SK-N-MC (cell line): ENCODE measurements at regions not wholly inside any gene's neighbourhood (a gene's known extent, or its start where the extent isn't known, plus 50 kb on each side); places are given as distances from the start of the nearest gene placed in this dataset.

Source experiments
- DNase-seq: peaks from one replicate; pipeline ENCODE4 v3.0.0-alpha.2; 2011; ENCODE audit warnings: low read depth, low spot score
- H3K27ac ChIP-seq: fragments of 200-600 bp; sonication (generic); 2 replicates; pipeline ENCODE4 v1.5.1; 2016; ENCODE audit warnings: mixed run types
- H3K36me3 ChIP-seq: fragments of 200-600 bp; sonication (generic); 2 replicates; pipeline ENCODE4 v1.6.1; 2017; ENCODE audit warnings: antibody characterized with exemption, low read length, mixed read lengths; ENCODE audit not compliant: insufficient read depth
- H3K4me3 ChIP-seq: fragments of 200-600 bp; sonication (generic); 2 replicates; pipeline ENCODE4 v1.5.1; 2016
- H3K9ac ChIP-seq: fragments of 200-600 bp; sonication (generic); 2 replicates; pipeline ENCODE4 v1.8.0; 2017; ENCODE audit warnings: mixed run types, mixed read lengths; ENCODE audit not compliant: insufficient read length
- H3K9me3 ChIP-seq: fragments of 200-600 bp; sonication (generic); 2 replicates; pipeline ENCODE4 v1.6.1; 2017; ENCODE audit warnings: low read depth, mild to moderate bottlenecking, antibody characterized with exemption, low read length, moderate library complexity, mixed read lengths
- EZH2 ChIP-seq: fragments of 200-600 bp; sonication (generic); IDR thresholded peaks from one replicate; pipeline ENCODE4 v1.6.1; 2017; ENCODE audit warnings: antibody characterized with exemption
- FOXP2 ChIP-seq: optimal IDR thresholded peaks from 2 replicates; pipeline ENCODE3; 2011; ENCODE audit warnings: mild to moderate bottlenecking, moderate library complexity; ENCODE audit not compliant: insufficient read depth; ENCODE audit errors: extremely low read length, control extremely low read depth
- POLR2AphosphoS5 ChIP-seq: IDR thresholded peaks from 2 replicates; pipeline ENCODE4 v1.6.1; 2012; ENCODE audit warnings: mild to moderate bottlenecking, low read depth, low read length, borderline replicate concordance

DNA sequence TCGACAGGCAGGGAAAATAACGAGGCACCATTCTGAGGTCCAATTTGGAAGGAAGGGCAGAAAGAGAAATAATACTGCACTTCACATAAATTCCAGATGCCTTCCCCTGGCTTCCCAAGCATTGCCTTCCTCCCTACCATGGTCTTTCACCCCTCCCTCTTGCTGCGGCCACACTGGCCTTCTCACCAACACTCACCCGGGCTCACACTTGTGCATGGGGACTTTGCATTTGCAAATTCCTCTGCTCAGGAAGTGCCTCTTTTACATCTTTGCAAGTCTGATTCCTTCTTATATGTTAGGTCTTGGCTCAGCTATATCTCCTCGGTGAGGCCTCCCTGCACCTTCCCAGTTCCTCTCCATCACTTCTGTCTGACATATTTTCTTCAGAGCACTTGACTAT is 199.4 kb downstream of the CHIC2 start:
- no peak for DNase-seq
- Histone ChIP-seq H3K27ac (no peak overlapping the region), H3K9ac (no peak overlapping the region), H3K9me3 (no peaks in the 10 kb centered on the region), H3K36me3 (no peaks in the 10 kb centered on the region), H3K4me3 (no peak overlapping the region)
- TF ChIP-seq FOXP2 (no peak), POLR2AphosphoS5 (no peak), EZH2 (no peak)

DNA sequence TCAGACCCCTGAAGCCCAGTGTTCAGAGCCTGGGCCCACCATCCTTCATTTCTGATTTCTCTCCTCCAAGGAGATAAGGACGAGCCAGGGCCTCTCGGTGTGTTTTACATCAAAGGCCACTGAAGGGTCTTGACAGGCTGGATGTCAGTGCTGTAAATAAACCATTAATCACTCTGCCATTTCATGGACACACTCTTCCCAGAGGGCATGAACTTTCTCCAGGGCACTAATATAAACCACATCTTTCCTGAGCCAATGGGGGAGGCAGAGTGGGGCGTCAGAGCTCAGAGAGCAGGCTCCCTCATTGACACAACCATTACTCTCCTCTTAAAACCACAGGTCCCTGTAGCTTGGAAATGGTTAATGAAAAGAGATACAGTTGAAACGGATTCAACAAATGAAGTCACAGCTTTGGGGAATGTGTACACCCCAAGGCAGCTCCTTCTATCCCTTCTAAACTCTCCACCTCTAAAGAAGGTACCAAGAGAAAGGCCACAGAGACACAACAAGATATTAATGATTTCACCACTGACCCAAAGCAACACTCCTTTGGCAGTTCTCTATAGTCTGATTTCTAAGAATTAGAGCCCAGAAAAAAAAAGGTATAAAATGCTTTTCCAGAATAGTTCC is 200.6 kb downstream of the CHIC2 start:
- DNase-seq: no peak

DNA sequence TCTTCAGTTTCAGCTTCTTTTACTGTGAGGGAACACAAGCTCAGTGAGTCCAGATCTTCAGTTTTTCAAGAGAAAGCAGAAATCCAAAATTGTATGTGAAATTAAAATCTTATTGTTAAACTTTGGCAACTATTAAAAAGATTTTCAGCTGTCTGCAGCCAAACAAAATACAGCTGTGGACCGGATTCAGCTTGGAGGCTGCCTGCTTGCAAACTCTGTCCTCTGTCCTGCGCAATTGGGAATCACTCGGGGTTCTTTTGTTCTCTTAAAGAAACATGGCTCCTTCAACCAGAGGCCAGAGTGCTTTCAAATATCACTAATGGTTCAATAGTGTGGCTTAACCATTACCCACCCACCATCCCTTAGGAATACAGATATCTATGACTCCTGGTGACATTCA is 201.2 kb downstream of the CHIC2 start:
- Histone ChIP-seq H3K4me3 (no peak overlapping the region), H3K9me3 (no peaks in the 10 kb centered on the region), H3K27ac (no peak overlapping the region), H3K36me3 (no peaks in the 10 kb centered on the region), H3K9ac (no peak overlapping the region)
- no peak for TF ChIP-seq EZH2
- no peak for TF ChIP-seq POLR2AphosphoS5
- TF ChIP-seq FOXP2: no peak
- DNase-seq: no peak

More for the DNA sequence above, 200.6 kb downstream of the CHIC2 start:
- H3K36me3 ChIP-seq: no peaks in the 10 kb centered on the region
- no peaks in the 10 kb centered on the region for H3K9me3 ChIP-seq
- no peak overlapping the region for H3K4me3 ChIP-seq
- TF ChIP-seq POLR2AphosphoS5: no peak
- TF ChIP-seq EZH2: no peak
- TF ChIP-seq FOXP2: no peak
- H3K27ac ChIP-seq: no peak overlapping the region
- H3K9ac ChIP-seq: no peak overlapping the region

DNA sequence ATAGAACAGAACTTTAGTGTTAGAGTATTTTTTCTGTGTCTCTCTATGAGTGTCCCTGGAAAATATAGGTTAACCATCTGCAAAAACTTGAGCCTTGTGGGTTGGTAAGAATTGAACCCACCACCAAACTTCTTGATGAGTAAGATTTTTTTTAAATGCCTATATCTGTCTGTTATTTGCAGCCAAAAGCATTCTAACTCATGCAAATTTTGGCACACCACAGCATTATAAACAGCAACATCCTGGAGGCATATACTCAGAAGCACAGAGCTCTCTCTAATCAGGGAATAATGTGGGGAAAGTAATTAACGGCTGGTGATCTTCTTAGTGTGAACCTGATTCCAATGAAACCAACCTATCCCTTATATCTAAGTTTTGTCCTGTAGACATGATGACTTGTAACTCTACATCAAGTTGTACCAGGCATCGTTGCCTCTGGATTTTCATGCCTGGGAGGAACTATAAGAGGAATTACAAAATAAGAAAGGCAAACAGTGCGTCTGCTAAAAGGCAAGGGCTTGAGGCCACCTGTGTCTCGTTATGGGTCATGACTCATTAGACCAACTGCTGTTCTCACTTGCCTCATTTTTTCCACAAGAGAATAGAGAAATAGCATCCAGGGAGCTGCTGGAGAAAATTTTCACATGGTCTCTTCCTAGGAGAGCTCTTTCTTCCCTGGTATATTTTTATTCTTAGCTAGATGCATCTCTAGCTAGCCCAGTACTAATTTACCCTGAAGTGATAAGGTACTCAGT is 202.4 kb downstream of the CHIC2 start:
- no peak overlapping the region for H3K4me3 ChIP-seq
- no peaks in the 10 kb centered on the region for H3K9me3 ChIP-seq
- no peak for DNase-seq
- no peak overlapping the region for H3K27ac ChIP-seq
- no peak overlapping the region for H3K9ac ChIP-seq
- H3K36me3 ChIP-seq: no peaks in the 10 kb centered on the region
- TF ChIP-seq POLR2AphosphoS5 (no peak), FOXP2 (no peak), EZH2 (no peak)

DNA sequence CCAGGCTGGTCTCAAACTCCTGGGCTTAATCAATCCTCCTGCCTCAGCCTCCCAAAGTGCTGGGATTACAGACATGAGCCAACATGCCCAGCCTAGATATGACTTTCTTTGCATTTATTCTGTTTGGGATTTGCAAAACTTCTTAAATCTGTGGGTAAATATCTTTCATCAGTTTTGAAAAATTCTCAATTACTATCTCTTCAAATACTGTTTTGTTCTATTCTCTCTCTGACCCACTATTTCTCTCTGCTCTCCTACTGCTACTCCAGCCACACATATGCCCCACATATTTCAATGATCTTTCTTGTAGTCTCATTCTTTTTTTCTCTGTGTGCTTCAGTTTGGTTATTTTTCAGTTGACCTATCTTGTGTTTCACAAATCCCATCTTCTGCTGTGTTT is 205.1 kb downstream of the CHIC2 start:
- TF ChIP-seq POLR2AphosphoS5 (no peak), FOXP2 (no peak), EZH2 (no peak)
- Histone ChIP-seq H3K27ac (no peak overlapping the region), H3K9ac (no peak overlapping the region), H3K36me3 (no peaks in the 10 kb centered on the region), H3K9me3 (no peaks in the 10 kb centered on the region), H3K4me3 (no peak overlapping the region)
- no peak for DNase-seq

DNA sequence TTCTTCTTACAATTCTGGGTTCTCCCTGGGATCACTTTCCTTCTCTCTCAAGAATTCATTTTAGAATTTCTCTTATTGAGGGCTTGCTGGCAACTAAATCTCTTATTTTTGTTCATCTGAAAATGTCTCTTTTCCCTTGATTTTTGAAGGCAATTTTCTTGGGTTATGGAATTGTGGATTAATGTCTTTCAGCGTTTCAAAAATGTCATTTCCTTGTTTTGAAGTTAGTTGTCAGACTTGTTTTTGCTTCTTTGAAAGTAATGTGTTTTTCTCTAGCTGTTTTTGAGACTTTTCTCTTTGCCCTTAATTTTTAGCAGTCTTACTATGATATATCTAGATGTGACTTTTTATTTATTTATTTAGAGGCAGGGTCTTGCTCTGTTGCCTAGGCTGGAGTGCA is 205.7 kb downstream of the CHIC2 start:
- Histone ChIP-seq H3K27ac (no peak overlapping the region), H3K9ac (no peak overlapping the region), H3K9me3 (no peaks in the 10 kb centered on the region), H3K36me3 (no peaks in the 10 kb centered on the region), H3K4me3 (no peak overlapping the region)
- DNase-seq: no peak
- no peak for TF ChIP-seq POLR2AphosphoS5
- no peak for TF ChIP-seq EZH2
- TF ChIP-seq FOXP2: no peak

DNA sequence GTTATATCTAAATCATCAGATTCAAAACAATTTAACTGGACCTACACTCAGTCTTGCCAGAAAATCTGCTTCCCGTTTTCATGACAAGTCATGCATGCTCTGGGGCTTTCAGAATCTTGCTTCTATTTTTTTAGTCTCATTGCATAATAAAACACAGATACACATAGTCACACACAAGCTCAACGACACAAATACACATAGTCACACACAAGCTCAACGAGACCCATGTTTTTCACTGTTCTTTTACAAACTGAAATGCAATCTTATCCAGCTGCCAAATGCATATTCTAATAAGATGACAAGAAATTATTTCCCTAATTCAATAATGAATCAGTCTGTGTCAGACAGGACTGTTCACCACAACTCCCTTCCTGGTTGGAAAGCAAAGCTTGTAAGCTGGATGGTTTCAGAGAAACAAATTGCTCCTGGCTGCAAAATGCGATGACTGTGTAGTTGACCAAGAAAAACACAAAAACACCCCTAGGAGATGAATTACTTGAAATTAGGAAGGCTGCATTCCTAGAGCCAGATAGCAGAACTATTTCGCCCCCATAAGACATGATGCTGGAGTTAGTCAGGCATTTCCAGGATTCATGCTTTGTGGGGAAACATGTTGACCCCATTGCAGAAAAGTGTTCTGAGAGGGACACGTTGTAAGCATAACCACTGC is 208.7 kb downstream of the CHIC2 start:
- no peak overlapping the region for H3K27ac ChIP-seq
- no peak for DNase-seq
- H3K9ac ChIP-seq: no peak overlapping the region
- H3K36me3 ChIP-seq: no peaks in the 10 kb centered on the region
- no peak overlapping the region for H3K4me3 ChIP-seq
- no peaks in the 10 kb centered on the region for H3K9me3 ChIP-seq
- no peak for TF ChIP-seq EZH2
- TF ChIP-seq POLR2AphosphoS5: no peak
- no peak for TF ChIP-seq FOXP2

DNA sequence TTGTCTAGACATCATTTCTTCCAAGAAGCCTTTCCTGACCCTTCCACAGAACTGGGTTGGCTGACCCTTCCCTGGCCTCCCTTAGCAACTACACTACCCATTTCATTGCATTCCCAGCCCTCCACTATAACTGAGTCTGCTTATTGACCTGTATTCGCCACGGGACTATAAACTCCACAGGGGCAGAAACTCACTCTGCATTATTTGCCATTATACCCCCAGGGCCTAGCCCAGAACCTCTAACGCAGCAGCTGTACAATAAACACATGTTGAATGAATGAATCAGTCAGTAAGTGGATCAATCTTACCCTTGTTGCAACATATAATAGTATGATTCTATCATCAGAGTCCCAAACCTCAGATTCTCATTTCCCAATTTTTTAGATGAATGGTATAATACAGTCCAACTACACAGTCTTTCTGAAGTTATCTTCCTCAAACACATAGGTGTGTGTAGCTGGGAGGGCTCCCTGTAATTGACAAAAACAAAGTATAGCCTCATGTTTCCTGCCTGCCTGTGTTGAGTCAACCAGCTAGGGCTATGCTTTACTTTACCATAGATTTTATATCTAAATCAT is 209.3 kb downstream of the CHIC2 start:
- no peak overlapping the region for H3K4me3 ChIP-seq
- DNase-seq: no peak
- no peak overlapping the region for H3K27ac ChIP-seq
- no peaks in the 10 kb centered on the region for H3K36me3 ChIP-seq
- no peak for TF ChIP-seq POLR2AphosphoS5
- no peak for TF ChIP-seq FOXP2
- TF ChIP-seq EZH2: no peak
- no peak overlapping the region for H3K9ac ChIP-seq
- no peaks in the 10 kb centered on the region for H3K9me3 ChIP-seq
